ENCODE measurements at regions not wholly inside any gene's neighbourhood (a gene's known extent, or its start where the extent isn't known, plus 50 kb on each side); places are given as distances from the start of the nearest gene placed in this dataset.
A peak's percentile ranks its signal among the peaks of the same experiment; 100 is the strongest.

GRCh38 chr5:110038297-110038997 is 348.7 kb downstream of the MAN2A1 start:
- no peak for DNase-seq

GRCh38 chr5:110040178-110040577 is 350.5 kb downstream of the MAN2A1 start:
- DNase-seq = no peak

DNA sequence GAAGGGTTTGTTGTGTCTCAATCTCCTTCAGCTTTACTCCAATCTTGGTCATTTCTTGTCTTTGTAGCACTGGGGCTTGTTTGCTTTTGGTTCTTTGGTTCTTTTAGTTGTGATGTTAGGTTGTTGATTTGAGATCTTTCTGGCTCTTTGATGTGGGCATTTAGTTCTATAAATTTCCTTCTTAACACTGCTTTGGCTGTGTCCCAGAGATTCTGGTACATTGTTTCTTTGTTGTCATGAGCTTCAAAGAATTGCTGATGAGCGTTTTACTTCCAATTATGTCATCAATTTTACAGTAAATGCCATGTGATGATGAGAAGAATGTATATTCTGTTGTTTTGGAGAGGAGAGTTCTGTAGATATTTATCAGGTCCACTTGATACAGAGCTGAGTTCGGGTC is 353.3 kb downstream of the MAN2A1 start:
- no peak for DNase-seq

- DNase-seq = no peak
Observed at GRCh38 chr5:110045158-110045557, 355.4 kb downstream of the MAN2A1 start.

DNA sequence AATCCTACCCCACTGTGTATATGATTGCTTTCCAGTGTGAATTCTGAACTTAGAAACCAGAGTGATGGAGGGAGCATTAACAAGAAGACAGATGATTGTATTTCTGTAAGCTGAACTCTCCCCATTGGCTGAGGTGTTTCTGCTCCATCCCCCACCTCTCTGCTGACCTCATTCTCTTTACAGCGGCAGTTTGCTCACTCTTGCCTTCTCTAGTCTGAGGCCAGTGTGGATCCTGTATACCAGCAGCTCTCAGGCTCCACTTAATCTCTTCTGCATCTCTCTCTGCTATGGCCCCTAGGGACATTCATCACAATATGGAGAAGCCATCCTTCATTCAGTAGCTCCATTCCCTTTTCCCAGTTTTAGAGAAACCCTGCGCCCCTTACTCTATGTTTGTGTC is 358.8 kb downstream of the MAN2A1 start:
- DNase-seq = no peak

DNA sequence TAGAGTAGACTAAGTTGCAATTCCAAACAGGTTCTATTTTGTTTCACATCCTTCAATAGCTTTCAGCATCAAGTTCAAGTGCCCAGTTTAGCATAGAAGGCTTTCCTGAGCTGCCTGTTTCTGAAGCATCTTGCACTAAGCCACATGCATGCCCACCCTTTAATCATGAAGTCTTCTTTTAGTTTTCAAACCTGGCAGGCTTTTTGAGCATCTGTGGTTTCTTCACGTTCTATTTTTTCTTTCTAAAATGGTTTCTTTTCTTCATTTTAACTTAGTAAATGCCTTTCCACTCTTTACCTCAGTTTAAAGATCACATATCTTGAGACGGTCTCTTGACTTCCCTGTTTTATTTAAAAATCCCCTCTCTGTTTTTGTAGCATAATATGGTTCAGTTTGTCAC is 360.1 kb downstream of the MAN2A1 start:
- no peak for DNase-seq

- no peak for DNase-seq
Observed at GRCh38 chr5:110050640-110051345, 361.1 kb downstream of the MAN2A1 start.

DNA sequence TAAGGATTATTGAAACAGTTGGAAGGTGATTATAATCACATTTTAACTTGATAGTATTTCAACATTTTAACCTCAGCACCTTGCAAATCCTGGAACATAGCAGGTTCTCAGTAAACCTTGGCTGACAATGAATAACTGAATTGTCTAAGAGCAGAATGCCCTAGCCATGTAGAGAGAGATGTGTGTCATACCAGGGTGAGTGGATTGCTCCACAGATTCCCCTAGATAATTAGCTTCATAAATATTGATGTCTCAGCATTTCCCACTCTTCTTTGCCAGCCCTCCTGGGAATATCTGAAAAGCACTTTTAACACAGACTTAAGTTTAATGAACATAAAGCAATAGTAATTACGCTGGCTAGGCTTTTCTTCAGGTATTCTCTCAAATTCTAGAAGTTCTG is 363.5 kb downstream of the MAN2A1 start:
- no peak for DNase-seq

GRCh38 chr5:110053824-110054223 is 364.1 kb downstream of the MAN2A1 start:
- DNase-seq = no peak

- peak; percentile 81 for DNase-seq
Observed at GRCh38 chr5:110054240-110054639, 364.5 kb downstream of the MAN2A1 start.

- no peak for DNase-seq
Observed at GRCh38 chr5:110055302-110055701, 365.6 kb downstream of the MAN2A1 start.

DNA sequence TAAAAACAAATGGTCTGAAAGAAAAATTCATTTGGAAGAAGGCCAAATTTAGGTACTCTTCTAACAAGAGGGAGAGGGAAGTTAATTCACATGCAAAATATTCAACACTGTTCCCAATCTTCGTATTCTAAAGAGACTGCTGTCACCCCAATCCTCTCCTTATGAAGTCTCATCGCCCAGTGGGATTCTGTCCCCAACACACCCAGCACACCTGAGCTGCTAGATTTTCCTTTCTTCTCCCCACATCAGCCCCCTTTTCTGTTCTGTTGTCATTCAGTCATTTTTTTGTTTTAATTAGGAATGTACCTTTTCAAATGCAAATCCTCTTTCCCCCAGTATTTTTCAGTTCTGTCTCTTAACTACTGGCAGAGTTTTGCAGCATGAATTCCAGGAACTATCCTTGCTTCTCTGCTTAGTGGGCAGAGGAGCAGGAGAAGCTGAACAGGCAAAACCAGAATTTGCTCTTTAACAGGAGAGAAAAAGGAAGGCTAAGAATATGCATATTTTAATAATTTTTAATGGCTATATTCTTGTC is 366.9 kb downstream of the MAN2A1 start:
- no peak for DNase-seq

DNA sequence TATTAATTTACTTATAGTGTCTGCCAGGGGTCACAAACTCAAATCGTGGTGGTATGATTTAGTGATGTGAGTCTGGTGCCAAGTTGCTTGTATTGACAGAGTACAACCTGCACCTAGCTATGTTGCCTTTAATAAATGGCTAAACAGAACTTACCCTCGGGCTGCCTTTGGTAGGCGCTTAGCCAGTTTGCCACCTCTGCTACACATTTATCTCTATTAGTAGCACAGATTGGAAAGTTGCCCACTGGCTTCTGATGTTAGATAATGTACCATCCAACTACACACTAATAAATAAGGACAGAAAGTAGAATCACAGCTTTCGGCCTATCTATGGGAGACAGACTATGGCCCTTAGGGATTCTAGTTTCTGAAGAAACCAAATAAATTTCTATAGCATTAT is 368.4 kb downstream of the MAN2A1 start:
- DNase-seq = peak; percentile 16

GRCh38 chr5:110062246-110062645 is 372.5 kb downstream of the MAN2A1 start:
- no peak for DNase-seq

- no peak for DNase-seq
Observed at GRCh38 chr5:110063640-110064602, 374.2 kb downstream of the MAN2A1 start.

- DNase-seq = no peak
Observed at GRCh38 chr5:110064603-110065268, 375.0 kb downstream of the MAN2A1 start.

DNA sequence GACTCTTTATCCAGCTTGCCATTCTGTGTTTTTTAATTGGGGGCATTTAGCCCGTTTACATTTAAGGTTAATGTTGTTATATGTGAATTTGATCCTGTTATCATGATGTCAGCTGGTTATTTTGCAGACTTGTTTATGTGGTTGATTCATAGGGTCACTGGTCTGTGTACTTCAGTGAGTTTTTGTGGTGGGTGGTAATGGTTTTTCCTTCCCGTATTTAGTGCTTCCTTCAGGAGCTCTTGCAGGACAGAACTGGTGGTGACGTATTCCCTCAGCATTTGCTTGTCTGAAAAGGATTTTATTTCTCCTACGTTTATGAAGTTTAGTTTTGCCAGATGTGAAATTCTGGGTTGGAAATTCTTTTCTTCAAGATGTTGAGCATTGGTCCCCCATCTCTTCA is 381.1 kb downstream of the MAN2A1 start:
- DNase-seq = no peak

DNA sequence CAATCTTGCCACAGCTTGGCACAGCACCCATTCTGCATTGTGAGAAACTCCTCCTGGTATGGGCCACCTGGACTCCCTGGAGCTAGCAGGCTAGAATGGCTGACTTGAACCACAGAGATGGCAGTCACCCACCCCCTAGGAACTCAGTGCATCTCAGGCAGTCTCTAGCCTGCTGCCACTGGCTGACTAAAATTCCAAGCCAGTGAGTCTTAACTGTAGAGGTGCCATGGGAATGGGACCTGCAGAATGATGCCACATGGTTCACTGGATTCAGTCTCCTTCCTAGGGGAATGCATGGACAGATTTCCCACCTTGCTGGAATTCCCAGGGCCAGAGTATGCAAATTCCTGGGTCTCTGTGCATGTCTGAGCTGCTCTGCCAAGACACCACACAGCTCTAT is 382.9 kb downstream of the MAN2A1 start:
- no peak for DNase-seq

DNA sequence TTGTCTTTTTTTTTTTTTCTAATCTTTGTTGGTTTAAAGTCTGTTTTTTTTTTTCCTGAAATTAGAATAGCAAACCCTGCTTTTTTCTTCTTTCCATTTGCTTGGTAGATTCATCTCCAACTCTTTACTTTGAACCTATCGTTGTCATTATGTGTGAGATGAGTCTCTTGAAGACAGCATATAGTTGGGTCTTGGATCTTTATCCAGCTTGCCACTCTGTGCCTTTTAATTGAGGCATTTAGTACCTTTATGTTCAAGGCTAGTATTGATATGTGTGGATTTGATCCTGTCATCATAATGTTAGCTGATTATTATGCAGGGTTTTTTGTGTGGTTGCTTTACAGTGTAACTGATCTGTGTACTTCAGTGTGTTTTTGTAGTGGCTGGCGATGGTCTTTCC is 383.8 kb downstream of the MAN2A1 start:
- DNase-seq = no peak

GRCh38 chr5:110075656-110076055 is 385.9 kb downstream of the MAN2A1 start:
- no peak for DNase-seq

DNA sequence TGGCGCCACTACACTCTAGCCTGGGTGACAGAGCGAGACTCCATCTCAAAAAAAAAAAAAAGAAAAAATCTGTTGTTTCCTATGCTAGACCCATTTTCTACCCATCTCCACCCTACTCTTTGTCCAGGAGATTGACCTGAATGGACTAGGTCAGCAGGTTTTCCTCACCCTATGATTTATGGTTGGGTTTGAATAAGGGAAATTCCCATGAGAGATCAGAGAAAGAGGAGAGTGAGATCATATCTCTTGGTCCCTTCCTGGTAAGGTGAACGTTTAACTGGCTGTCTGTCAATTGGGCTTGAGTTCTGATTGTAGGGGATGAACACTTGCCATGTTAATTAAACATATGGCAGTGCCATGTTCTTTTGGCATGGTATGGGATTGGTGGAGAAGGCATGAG is 387.4 kb downstream of the MAN2A1 start:
- no peak for DNase-seq

DNA sequence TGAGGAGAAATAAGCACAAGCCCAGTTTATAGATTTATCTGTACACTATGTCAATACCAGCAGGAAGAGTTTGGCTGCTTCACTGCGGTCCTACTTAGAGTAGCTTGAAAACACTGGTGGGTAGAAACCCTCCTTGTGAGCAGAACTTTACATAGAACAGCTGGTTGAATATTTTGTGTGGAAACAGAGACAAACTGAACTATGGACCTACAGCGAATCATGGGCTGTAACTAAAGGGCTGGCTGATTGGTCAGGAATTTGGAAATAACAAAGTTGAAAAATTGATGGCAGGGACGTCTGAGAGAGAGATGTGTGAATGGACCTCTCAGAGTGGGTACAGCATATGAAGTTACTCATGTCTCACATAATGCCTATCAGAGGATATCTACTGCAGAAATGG is 392.5 kb downstream of the MAN2A1 start:
- no peak for DNase-seq

DNA sequence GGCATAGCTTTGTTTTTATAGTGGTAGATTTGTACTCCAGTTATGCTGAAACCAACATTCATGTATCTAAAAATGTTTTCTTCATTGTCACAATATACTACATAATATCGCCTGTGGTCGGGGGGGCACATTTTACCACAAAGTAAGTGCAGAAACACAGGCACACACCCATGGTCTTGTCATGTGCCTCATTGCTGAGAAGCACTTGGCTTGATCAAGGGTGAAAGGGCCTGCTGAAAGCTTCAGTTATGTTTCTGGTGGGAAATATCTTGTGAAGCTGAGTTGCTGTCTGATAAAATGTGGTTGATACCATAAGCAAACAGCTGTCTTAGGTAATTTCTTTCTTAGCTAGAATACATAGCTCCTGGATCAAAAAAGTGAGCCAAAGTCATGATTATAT is 393.1 kb downstream of the MAN2A1 start:
- DNase-seq = no peak
